Upper lobe of right lung (tissue), 1 donor: ENCODE measurements at regions not wholly inside any gene's neighbourhood (a gene's known extent, or its start where the extent isn't known, plus 50 kb on each side); places are given as distances from the start of the nearest gene placed in this dataset.
A peak's percentile ranks its signal among the peaks of the same experiment; 100 is the strongest.
"Not testable (repeated sequence)": the region's sequence is repeated elsewhere in the genome, so short reads cannot be mapped to it uniquely, and the experiment has no call there.

Source experiments
- ATAC-seq: fragments of 200-7000 bp; cut with Tn5 transposase; one replicate; pipeline ENCODE4 v1.9.1; 2020; ENCODE audit warnings: mild to moderate bottlenecking, moderate library complexity
- DNase-seq: peaks from one replicate; pipeline ENCODE4 v3.0.0-alpha.2; 2020
- H3K27ac ChIP-seq: fragments of 200-600 bp; one replicate; pipeline ENCODE4 v1.8.0; 2022
- H3K27me3 ChIP-seq: fragments of 200-600 bp; one replicate; pipeline ENCODE4 v1.8.0; 2022; ENCODE audit warnings: mild to moderate bottlenecking
- H3K36me3 ChIP-seq: fragments of 200-600 bp; one replicate; pipeline ENCODE4 v1.8.0; 2022
- H3K4me1 ChIP-seq: fragments of 200-600 bp; one replicate; pipeline ENCODE4 v1.8.0; 2022
- H3K4me3 ChIP-seq: fragments of 200-600 bp; one replicate; pipeline ENCODE4 v1.8.0; 2022; ENCODE audit warnings: mild to moderate bottlenecking
- H3K9me3 ChIP-seq: fragments of 200-600 bp; one replicate; pipeline ENCODE4 v1.8.0; 2022
- CTCF ChIP-seq: fragments of 200-600 bp; IDR thresholded peaks from one replicate; pipeline ENCODE4 v1.8.0; 2022; ENCODE audit warnings: antibody characterized with exemption
- intact Hi-C: fragments of 100-400 bp; cut with DNase I; formaldehyde crosslinking; loops from one replicate; pipeline ENCODE4 v1.11.0; 2022
- donor health status: DM: no; HTN: yes; CAD: no; lungs with severe emphysema.

DNA sequence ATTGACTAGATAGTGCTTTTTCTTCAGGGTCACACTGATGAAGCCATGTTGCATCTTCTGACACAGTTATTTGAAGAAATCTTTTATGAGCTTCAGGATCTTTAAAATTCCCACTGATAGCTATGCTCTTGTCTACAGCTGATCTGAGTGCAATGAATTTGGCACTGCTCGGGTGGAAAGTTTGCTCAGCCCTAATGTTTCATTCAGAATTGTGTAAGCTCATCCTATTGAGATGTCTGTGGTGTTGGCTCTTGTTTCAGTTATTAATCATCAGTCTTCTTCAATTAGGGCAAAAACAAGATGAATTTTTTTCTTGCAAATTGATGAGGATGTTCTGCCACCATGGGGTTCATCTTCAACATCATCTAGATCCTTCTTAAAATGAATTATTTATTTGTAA, 1387.0 kb upstream of the RAG2 start:
- Histone ChIP-seq H3K36me3 (no peaks in the 10 kb centered on the region), H3K4me3 (no peak overlapping the region), H3K27me3 (no peaks in the 10 kb centered on the region), H3K4me1 (no peaks in the 10 kb centered on the region), H3K9me3 (no peaks in the 10 kb centered on the region), H3K27ac (no peak overlapping the region)
- intact Hi-C loops = no loop called here
- DNase-seq (no peak), ATAC-seq (no peak)
- no peak for TF ChIP-seq CTCF

- no peak for TF ChIP-seq CTCF
- Histone ChIP-seq H3K4me3 (no peak overlapping the region), H3K9me3 (no peaks in the 10 kb centered on the region), H3K4me1 (no peaks in the 10 kb centered on the region), H3K36me3 (no peaks in the 10 kb centered on the region), H3K27me3 (no peaks in the 10 kb centered on the region), H3K27ac (no peak overlapping the region)
- ATAC-seq (no peak), DNase-seq (no peak)
- intact Hi-C loops = no loop called here
Measured at GRCh38 chr11:37978647-37979046, 1380.6 kb upstream of the RAG2 start.

DNA sequence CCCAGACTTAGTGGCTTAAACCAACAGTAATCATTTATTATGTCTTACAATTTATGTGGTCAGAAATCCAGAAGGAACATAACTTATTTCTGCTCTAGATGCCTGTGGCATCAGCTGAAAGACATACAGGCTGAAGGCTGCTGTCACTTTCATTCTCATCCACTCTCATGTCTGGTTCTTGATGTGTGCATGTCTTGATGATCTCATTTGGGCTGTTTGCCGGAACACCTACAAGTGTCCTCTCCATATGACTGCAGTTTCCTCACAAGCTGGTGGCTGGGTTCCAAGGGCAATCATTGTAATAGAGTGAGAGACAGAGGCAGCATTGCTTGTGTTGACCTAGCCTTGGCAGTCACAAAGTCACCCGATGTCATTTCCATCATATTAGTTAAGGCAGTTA, 1375.9 kb upstream of the RAG2 start:
- intact Hi-C loops = no loop called here
- no peak for DNase-seq
- no peaks in the 10 kb centered on the region for H3K4me1 ChIP-seq
- H3K9me3 ChIP-seq = no peaks in the 10 kb centered on the region
- H3K27ac ChIP-seq = no peak overlapping the region
- no peak overlapping the region for H3K4me3 ChIP-seq
- H3K36me3 ChIP-seq = no peaks in the 10 kb centered on the region
- no peak for TF ChIP-seq CTCF
- ATAC-seq = peak; percentile 17
- no peaks in the 10 kb centered on the region for H3K27me3 ChIP-seq

DNA sequence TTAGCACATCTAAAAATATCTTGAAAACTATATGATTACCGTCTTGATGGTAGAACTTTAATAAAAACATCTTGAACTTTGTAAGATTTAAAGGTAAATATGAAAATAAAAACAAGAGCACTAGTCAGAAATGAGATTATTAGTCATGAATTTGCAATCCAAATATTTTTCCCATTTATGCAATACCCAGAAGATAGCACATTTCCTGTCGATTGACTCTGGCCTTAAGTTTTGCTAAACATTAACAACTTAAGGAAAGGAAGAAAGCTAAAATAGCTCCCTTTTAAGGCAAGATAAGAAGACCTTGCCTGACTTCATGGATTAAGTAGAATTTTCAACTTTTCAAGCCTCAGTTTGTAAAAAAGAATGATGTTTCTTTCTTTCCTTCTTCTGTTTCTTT, 1374.7 kb upstream of the RAG2 start:
- Histone ChIP-seq H3K4me3 (no peak overlapping the region), H3K36me3 (no peaks in the 10 kb centered on the region), H3K27me3 (no peaks in the 10 kb centered on the region), H3K4me1 (no peaks in the 10 kb centered on the region), H3K27ac (no peak overlapping the region), H3K9me3 (no peaks in the 10 kb centered on the region)
- ATAC-seq = no peak
- DNase-seq = no peak
- intact Hi-C loops = no loop called here
- no peak for TF ChIP-seq CTCF

- H3K4me1 ChIP-seq, H3K4me3 ChIP-seq, ATAC-seq, intact Hi-C loops, H3K27me3 ChIP-seq, H3K9me3 ChIP-seq, DNase-seq, H3K36me3 ChIP-seq, H3K27ac ChIP-seq: not testable (repeated sequence)
Measured at GRCh38 chr11:37969336-37969735, 1371.3 kb upstream of the RAG2 start.

GRCh38 chr11:37968148-37968547, 1370.1 kb upstream of the RAG2 start:
- DNase-seq = no peak
- Histone ChIP-seq H3K4me3 (no peak overlapping the region), H3K9me3 (no peaks in the 10 kb centered on the region), H3K36me3 (no peaks in the 10 kb centered on the region), H3K4me1 (no peaks in the 10 kb centered on the region), H3K27me3 (no peaks in the 10 kb centered on the region), H3K27ac (no peak overlapping the region)
- intact Hi-C loops = no loop called here
- TF ChIP-seq CTCF = no peak
- no peak for ATAC-seq
